KBM-7 (cell line): ENCODE measurements at regions not wholly inside any gene's neighbourhood (a gene's known extent, or its start where the extent isn't known, plus 50 kb on each side); places are given as distances from the start of the nearest gene placed in this dataset.

Experiments
- DNase-seq: peaks from one replicate; pipeline ENCODE4 v3.0.0-alpha.2; 2015
- in situ Hi-C: fragments of 300-500 bp; cut with MboI; formaldehyde crosslinking; loops from 2 replicates; pipeline ENCODE4 v1.14.3; 2020; ENCODE audit warnings: low sequenced_read_pairs, low pct_unique_long_range_greater_than_20kb, mixed read lengths

DNA sequence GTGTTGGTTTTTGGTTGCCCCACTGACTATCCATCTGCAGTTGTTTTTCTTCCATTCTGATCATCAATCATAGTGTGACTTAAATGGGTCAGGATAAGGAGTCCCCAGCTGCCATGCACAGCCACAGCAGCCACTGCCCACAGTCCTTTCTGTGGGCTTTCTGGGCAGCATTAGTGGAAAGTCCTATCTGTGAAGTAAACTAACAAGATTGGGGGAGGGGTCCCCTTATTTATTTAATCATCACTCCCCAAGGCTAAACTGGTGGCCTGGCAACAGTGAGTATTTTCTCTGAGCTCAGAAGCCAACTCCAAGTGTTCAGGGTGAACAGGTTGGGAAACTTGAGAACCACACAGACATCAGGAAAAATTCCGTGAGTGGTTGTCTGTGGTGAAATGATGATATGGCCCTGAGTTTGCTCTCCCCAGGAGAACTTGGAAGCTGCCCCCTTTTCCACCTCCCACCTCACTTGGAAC lies 145.0 kb downstream of the CCDC34 start:
- in situ Hi-C loops = no loop called here
- DNase-seq = no peak

DNA sequence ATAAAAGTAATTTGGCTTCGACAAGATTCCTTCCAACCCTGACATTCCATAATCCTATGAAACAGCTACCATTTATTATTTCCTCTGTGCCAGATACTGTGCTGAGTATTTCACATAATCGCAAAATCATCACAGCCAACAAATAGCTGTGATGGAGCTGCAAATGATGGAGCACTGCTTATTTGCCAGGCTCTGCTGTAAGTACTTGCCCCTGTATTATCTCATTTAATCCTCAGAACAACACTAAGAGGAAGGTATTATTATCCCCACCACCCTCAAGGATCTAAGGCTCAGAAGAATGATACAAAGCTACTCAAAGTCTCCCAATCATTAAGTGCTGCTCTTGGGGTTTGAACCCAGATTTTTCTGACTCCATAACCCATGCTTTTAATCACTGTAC lies 145.5 kb downstream of the CCDC34 start:
- no peak for DNase-seq
- in situ Hi-C loops = no loop called here

DNA sequence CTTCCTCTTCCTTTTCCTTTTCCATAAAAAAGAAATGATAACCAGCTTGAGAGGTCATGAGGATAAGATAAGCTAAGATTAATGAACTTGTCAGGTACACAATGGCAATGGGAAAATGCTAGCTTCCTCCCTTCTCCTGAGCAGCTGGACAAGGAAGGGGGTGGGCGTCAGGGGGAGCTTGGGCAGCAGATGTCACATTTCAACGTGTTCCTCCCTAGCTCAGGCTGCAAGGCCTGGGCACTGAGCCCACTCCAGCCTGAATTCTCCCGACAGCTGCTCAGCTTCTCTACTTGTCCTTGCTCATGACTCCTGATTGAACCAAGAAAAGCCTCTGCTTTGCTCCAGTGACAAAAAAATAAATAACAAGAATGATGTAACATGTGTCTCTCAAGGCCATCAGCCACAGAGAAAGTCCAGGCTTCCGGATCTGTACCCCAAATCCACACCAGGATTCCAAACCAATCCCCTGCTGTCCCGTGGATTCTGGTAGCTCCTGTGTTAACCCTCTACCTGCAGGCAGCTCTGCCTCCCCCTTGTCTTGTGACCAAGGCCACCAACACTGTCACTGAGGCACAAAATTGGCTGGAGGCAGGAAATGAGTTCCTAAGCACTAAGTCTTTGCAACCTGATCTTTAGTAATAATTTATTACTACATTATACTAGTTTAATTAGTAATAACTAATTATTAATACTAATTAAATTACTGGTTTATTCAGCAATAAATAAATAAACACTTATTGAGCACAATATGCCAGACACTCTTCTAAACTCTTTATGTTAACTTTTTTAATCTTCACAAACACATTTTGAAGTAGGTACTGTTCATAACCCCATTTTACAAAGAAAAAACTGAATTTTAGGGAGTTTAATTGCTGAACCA lies 146.5 kb downstream of the CCDC34 start:
- in situ Hi-C loops = no loop called here
- DNase-seq = no peak

DNA sequence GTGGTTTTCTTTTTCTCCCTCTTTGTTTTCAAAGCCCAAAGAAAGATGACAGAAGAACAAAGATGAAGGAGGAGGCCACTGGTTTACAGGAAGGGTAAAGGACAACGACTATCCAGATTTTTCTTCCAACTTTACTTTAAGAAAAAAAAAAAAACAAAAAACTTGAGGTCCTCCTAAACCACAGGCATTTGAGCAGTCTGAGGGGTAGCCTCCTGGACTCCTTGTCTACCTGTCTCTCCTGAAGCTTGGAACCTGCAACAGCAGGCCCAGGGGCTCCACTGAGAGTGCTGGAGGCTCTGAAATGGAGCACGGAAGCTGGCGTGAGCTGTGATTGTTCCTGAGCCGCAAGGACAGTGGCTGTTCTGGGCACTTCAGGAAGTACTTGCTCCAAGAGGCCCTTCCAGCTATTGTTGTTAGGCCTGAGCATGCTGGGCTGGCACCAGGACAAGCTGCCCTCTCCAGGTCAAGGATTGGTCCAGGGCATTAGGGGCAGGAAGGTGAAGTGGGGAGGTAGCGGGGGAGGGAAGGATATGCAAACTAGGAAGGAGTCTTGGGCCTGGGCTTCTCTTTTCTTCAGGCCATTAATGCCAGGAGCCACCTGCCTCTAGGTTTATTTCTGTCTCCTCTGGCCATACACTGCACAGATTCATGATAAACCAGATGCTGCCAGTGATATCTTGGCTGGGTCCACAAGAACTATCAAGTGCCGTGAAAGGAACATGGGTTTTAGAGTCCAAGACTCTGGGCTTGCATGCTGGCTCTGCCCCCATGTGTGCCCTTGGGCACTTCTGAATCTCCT lies 147.3 kb downstream of the CCDC34 start:
- in situ Hi-C loops = no loop called here
- DNase-seq = no peak

DNA sequence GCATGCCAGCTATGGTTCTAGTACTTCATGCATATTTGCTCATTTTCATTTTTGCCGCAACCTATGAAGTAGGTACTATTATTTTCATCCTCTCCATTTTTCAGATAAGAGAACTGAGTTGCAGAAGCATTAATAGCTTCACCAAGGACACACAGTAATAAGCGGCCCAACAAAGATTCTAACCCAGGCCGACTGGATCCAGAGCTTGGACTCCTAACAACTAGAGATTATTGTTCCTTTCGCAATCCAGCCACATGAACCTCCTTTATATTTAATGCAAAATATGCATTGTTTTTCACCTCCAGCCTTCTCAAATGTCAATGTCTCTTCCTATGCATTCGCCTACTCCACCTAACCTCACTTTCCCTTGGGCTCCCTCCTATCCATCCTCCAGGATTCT lies 148.3 kb downstream of the CCDC34 start:
- in situ Hi-C loops = no loop called here
- no peak for DNase-seq

DNA sequence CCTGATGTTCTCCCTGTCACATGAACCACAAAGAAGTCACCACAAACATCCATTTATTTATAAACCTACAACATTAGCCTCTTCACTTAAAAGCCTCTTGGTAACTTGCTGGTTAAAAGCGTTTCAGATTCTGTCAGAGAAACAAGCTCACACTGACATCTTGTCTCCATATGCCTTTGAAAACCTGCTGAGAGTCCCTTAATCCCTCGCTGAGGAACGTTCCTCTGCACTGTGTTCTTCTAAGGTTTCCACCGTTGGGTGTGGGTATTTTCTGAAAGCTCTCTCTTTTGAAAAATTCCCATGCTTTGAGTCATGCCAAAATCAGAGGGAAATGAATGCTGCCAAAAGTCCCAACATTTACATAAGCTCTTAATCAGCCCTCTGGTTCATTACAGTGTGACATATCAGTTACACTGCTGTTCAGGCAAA lies 149.8 kb downstream of the CCDC34 start:
- no peak for DNase-seq
- in situ Hi-C loops = no loop called here

DNA sequence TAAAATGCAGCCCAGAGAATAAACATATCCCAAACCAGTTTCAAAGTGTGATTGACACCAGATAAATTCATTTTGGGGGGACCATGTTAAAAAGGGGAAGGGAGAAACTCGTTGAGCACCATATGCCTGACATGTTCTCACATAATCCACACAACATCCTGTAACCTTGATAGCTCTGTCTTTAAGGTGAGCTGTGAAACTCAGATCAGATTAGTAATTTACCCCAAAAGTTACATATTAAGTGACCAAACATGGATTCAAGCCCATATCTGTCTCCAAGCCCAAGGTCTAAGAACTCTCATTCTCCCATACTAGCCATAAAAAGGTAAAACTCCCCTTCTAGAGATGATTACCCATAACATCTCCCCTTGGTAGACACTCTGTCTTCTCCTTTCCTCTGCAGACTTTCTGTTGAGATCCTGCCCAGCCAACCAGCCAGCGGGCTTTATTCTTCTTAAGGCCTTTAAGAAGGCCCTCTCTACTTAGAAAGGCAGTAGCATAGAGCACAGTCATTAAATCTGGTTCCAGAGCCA lies 150.7 kb downstream of the CCDC34 start:
- no peak for DNase-seq
- in situ Hi-C loops = no loop called here

DNA sequence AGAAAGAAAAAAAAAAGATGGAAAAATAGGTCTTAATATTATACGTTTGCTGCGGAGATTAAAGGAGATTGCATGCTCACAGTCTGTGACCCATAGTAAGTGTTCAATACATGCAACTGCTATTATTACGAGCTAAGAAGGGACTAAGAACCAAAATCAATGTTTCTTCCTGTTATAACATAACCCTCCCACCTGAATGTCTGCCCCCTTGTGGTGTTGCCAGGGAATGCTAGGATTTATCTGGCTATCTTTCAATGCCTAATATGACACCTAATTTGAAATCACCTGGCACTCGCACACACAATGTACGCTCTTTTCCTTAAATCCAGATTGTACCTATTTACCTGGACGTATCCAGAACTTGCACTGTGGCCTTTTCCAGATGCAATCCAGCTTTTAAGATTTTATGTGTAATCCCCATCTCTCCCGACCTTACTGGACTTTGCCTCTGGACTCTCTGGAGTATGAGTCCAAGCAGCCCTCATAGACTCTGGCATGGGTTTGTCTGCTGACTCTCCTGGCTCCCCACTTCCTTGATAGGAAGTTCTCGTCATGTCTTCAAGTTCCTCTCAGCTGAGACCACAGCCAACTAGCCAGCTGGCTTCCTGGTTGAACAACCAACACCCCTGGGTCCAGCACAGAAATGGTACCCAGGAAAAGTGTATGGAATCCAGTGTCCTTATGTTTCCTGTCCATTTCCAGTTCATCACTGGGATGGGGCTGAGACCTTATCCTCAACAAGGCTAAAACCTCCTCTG lies 151.5 kb downstream of the CCDC34 start:
- in situ Hi-C loops = no loop called here

DNA sequence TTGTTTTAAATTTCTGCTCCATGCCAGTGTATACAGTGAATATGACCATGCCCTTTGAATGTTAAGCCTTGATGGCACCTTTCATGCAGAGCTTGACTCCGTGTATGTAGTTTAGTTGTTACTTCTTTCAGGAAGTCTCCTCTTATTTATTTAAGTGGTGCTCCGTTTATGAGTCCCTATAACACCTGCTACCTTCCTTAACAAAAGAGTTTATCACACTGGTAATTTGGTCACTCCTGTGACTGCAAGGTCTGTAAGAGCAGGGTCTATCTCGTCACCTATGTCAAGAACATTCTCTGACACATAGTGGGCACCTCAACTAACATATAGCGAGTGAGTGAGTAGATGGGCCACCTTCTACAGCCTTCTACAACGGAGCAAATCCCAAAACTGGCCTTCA lies 152.5 kb downstream of the CCDC34 start:
- no peak for DNase-seq
- in situ Hi-C loops = no loop called here

More for the DNA sequence above, 151.5 kb downstream of the CCDC34 start:
- peak; percentile 16 for DNase-seq

DNA sequence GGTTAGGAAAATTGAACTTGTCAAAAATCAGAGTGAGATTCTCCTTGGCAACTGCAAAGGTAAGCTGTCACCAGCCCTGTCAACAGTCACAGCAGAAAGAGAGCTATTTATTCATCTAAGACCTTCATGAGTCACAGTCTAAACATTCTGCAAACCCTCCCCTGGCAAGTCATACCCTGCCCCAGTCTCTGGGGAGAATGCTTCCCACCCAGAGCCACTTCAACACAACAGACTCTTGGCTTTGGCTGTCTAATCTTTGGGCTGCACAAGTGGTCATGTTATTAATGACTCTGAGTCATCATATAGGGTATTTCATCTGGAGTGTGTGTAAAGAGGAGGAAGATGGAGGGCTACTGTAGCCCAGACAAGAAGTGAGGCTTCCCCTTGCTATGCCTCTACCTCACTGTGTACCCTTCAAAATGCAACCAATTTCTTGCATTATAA lies 153.4 kb downstream of the CCDC34 start:
- in situ Hi-C loops = no loop called here
- no peak for DNase-seq

DNA sequence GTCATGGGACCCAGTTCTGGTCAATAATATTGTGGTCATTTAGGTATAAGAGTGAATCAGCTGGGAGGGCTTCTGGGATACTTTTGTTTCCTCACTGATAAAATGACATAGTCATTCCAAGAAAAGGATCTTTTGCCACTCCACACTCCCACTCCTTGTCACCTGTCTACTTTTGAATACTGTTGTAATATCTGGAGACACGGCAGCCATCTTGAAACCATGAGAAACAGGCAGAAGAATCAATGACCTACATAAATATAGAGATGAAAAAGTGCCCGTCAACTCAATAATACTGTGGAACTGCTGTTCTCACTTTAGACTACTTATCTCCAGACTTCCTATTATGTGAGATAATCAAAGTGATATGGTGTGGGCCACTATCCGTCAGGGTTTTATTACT lies 154.2 kb downstream of the CCDC34 start:
- no peak for DNase-seq
- in situ Hi-C loops = no loop called here

DNA sequence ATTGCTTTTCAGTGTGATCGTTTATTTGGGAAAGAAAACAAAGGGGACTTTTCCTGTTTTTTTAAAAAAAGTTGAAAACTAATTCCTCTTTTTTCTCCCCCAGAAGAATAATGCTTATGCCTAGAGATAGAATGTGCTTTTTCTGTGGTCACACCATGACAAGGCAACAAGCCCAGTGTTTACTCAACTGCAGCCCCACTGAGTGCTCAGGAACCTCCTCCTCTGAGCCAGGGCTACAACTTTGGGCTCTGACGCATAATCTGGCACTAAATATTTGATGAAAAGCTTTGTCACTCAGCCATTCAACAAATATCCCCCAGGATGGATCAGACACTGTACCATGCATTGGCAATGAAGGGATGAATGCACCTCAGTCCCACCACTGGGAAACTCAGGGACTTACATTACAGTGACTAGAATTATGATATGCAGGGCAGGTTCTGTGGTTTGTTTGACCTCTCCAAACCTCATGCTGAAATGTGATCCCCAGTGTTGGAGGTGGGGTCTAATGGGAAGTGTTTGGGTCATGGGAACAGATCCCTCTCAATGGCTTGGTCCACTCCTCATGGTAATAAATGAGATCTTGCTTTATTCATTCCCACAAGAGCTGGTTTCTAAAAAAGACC lies 155.9 kb downstream of the CCDC34 start:
- DNase-seq = no peak
- in situ Hi-C loops = no loop called here

DNA sequence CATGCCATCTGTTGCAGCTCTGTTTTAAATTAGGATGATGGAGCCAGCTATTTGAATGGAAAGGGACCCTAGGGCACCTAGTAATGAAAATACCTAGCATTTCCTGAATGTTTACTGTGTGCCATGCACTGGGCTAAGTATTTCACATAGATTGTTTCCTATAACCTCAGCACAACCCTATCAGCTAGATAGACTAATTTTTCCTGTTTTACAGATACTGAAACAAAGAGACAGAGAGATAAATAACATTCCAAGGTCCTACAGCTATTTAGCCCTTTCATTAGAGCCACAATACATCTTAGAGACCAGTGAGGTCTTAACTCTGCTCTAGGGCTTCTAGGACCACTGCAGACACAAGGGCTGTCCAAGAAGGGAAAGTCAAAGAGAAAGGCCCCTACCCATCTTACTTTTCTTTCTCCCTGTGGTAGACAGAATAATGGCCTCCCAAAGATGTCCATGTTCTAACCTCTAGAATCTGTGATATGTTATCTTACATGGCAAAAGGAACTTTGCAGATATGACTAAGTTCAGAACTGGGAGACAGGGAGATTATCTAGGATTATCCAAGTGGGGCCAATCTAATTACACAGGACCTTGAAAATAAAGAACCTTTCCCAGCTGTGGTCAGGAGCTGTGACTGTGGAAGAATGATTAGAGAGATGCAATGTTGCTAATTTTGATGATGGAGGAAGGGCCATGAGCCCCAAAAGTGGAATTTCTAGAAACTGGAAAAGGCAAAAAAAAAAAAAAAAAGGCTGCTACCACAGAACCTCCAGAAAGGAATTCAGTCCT lies 157.0 kb downstream of the CCDC34 start:
- in situ Hi-C loops = no loop called here
- DNase-seq = no peak

DNA sequence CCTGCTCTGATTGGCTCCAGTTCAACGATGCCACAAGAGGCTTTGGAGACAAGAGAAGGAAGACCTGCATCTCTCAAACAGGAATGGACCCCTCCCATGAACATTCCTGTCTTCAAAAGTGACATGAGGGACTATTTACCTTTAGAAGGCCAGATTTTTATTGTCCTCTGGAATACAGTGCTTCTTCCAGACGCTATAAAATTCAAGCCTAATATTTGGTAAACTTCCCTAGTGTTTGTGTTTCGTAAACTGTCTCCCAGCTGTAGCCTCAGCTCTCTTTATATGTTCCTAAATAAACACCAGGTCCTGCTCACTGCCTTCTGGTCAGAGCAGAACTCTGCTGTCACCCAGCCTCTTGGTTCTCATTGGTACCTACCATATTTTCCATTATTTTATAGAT lies 157.8 kb downstream of the CCDC34 start:
- in situ Hi-C loops = no loop called here
- no peak for DNase-seq

DNA sequence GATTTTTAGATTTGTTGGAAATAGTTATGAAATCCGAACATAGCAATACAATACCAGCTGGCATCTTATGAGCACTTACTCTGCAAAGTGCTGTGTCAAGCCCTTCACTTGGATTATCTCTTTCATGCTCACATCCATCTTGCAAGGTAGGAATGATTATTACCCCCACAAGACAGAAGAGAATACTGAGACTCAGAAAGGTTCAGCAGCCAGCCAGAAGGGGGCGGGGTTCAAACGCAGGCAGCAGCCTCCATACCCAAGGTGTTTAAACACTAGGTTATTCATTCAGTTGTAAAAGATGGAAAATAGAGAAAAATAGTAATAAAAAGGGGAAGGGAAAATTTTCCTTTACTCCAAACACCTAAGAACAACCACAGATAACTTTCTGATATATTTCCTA lies 158.5 kb downstream of the CCDC34 start:
- in situ Hi-C loops = no loop called here
- no peak for DNase-seq

DNA sequence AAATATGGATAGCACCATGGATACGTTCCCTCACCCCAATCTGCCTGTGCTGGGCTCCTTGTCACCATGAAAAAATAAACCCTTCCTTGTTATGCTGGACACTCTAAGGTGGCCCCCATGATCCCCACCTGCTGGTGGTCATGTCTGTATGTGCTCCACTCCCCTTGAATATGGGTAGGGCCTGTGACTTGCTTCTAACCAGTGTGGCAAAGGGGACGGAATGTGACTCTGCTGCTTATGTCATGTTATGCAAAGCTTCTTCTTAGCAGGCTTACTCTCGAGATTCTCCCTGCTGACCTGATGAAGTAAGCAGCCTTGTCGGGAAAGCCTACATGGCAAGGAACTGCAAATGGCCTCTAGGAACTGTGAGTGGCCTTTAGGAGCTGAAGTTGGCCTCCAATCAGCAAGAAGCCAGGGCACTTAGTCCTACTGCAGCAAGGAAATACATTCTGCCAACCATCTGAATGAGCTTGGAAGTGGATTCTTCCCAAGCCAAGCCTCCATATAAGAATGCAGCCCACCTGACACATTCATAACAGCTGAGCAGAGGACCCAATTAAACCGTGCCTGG lies 159.9 kb downstream of the CCDC34 start:
- in situ Hi-C loops = no loop called here
- DNase-seq = no peak

DNA sequence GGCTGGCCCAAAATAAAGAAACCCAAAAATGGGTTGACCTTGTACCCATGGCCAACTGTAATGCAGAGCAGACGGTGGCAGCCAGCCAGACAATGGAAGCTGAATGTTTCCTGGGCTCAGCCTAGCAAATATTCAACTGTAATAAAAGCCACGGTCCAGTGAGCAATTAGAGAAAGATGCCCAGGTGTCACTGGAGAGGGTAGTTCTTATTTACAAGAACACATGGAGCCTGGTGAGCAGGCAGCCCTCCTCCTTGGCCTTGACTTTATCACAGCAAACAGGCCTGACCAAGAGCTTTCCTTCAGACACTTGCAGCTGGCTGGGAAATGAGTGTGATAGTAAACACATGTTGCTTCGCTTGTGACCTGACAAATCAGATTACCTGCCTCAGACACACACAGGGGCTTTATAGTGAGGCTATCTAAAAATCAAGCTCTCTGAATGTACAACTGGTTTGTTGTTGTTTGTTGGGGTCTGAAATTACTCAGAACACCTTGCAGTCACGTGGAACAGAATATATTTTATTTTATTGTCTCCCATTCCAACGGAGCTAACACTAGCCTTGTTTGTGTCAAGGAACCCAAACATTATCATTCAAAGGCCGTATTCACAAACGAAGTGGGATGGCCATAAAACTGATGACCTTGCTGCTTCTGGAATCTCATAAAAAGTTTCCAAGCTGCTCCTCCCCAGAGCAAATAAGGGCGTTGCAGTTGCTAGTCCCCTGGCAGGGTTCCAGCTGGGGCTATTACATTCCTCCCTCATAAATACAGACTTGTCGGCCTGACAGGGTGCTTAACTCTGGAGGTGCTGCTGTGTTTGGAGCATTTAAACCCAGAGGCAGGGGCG lies 161.1 kb downstream of the BBOX1 start:
- DNase-seq = no peak
- in situ Hi-C loops = no loop called here
